ENCODE measurements at regions not wholly inside any gene's neighbourhood (a gene's known extent, or its start where the extent isn't known, plus 50 kb on each side); places are given as distances from the start of the nearest gene placed in this dataset.

DNA sequence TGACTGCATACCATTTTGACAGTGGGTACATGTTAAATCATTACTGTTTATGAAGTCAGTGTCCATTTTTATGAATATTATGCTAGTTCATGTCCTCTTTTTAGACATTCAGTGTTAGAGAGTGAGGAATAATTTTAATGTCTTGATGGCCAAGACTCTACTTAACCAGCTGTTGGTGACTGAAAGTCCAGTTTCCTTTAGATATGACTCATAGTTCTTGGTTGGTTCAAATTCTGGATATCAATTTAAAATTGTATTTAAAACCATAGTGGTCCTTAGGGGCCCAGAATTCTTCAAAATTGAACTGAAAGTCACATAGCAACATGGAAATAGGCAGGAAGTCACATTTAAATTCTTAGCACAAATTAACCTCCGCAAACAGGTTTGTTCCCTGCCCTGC lies 196.5 kb upstream of the PRPS1L1 start:
- TF ChIP-seq POLR2A (IDR thresholded peaks at IDR 0.05), result no peak
- TF ChIP-seq, protein P1, sequence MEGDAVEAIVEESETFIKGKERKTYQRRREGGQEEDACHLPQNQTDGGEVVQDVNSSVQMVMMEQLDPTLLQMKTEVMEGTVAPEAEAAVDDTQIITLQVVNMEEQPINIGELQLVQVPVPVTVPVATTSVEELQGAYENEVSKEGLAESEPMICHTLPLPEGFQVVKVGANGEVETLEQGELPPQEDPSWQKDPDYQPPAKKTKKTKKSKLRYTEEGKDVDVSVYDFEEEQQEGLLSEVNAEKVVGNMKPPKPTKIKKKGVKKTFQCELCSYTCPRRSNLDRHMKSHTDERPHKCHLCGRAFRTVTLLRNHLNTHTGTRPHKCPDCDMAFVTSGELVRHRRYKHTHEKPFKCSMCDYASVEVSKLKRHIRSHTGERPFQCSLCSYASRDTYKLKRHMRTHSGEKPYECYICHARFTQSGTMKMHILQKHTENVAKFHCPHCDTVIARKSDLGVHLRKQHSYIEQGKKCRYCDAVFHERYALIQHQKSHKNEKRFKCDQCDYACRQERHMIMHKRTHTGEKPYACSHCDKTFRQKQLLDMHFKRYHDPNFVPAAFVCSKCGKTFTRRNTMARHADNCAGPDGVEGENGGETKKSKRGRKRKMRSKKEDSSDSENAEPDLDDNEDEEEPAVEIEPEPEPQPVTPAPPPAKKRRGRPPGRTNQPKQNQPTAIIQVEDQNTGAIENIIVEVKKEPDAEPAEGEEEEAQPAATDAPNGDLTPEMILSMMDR (IDR thresholded peaks at IDR 0.05), result no peak
